Nephron (organoid): ENCODE measurements at regions not wholly inside any gene's neighbourhood (a gene's known extent, or its start where the extent isn't known, plus 50 kb on each side); places are given as distances from the start of the nearest gene placed in this dataset.

Experiments used
- H3K27ac Mint-ChIP-seq, 3 experiments: 2 replicates each; pipeline ENCODE4 v1.8.0; 2020; ENCODE audit warnings: mixed read lengths in 3 of 3, mild to moderate bottlenecking in 2 of 3, moderate library complexity in 1 of 3
- H3K27me3 Mint-ChIP-seq: 2 replicates; pipeline ENCODE4 v1.8.0; 2021; ENCODE audit warnings: low read depth, mild to moderate bottlenecking, moderate library complexity, mixed read lengths
- H3K36me3 Mint-ChIP-seq: 2 replicates; pipeline ENCODE4 v1.8.0; 2020; ENCODE audit warnings: low read depth, mixed read lengths
- H3K4me1 Mint-ChIP-seq: 2 replicates; pipeline ENCODE4 v1.8.0; 2020; ENCODE audit warnings: mixed read lengths
- H3K4me3 Mint-ChIP-seq, 3 experiments: 2 replicates each; pipeline ENCODE4 v1.8.0; 2020; ENCODE audit warnings: mild to moderate bottlenecking in 3 of 3, mixed read lengths in 3 of 3, moderate library complexity in 2 of 3
- H3K9me3 Mint-ChIP-seq: 2 replicates; pipeline ENCODE4 v1.8.0; 2020; ENCODE audit warnings: mixed read lengths
- CTCF ChIP-seq, 3 experiments: fragments of 200-600 bp; sonication (generic); IDR thresholded peaks; one replicate each; pipeline ENCODE4 v1.5.0; 2021; ENCODE audit warnings: antibody characterized with exemption in 3 of 3; ENCODE audit not compliant: unreplicated experiment in 3 of 3

- Mint-ChIP-seq H3K4me3 (no peak overlapping the region), H3K27me3 (no peaks in the 10 kb centered on the region), H3K27ac (no peak overlapping the region), H3K36me3 (no peaks in the 10 kb centered on the region), H3K4me1 (peaks cover 17% of the 10 kb centered on the region), H3K9me3 (peaks cover 15% of the 10 kb centered on the region)
- TF ChIP-seq CTCF (IDR thresholded peaks at IDR 0.05; ENCODE audit: unreplicated experiment in 3 of 3) = no peak
Observed at GRCh38 chr21:41098481-41099042, 69.4 kb upstream of the BACE2 start.

- Mint-ChIP-seq H3K27me3 (no peaks in the 10 kb centered on the region), H3K27ac (no peak overlapping the region), H3K36me3 (no peaks in the 10 kb centered on the region), H3K4me1 (peaks cover 13% of the 10 kb centered on the region), H3K4me3 (no peak overlapping the region), H3K9me3 (peaks cover 15% of the 10 kb centered on the region)
- TF ChIP-seq CTCF (IDR thresholded peaks at IDR 0.05; ENCODE audit: unreplicated experiment in 3 of 3) = no peak
Observed at GRCh38 chr21:41100826-41101550, 67.0 kb upstream of the BACE2 start.

DNA sequence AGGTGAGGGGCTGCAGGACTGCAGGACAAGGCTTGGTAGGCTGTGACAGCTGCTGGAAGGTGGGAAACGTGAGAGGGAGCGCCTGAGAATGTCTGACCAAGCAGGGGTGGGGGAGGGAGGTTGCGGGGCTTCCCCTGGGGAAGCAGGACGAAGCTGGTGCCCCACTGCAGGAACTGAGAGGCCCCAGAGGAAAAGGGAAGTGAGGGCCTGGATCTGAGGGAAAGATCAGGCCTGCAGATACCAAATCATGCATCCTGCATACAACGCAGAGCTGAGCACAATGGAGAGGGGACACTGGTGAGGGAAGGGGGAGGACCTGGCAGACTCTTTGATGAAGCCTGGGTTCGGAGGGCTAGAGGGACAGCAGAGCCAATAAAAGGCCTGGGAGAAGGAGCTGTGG lies 65.7 kb upstream of the BACE2 start:
- H3K9me3 Mint-ChIP-seq = peaks cover 15% of the 10 kb centered on the region
- peak overlapping the region in 2 of 3 experiments; percentile 7 to 13 for H3K27ac Mint-ChIP-seq
- TF ChIP-seq CTCF (IDR thresholded peaks at IDR 0.05; ENCODE audit: unreplicated experiment in 3 of 3) = no peak
- no peak overlapping the region for H3K4me3 Mint-ChIP-seq
- H3K27me3 Mint-ChIP-seq = no peaks in the 10 kb centered on the region
- H3K4me1 Mint-ChIP-seq = peaks cover 11% of the 10 kb centered on the region
- H3K36me3 Mint-ChIP-seq = no peaks in the 10 kb centered on the region

GRCh38 chr21:41107602-41108001 lies 60.4 kb upstream of the BACE2 start:
- Mint-ChIP-seq H3K36me3 (no peaks in the 10 kb centered on the region), H3K9me3 (no peaks in the 10 kb centered on the region), H3K27me3 (peaks cover under 1% of the 10 kb centered on the region), H3K4me3 (no peak overlapping the region), H3K27ac (no peak overlapping the region), H3K4me1 (no peaks in the 10 kb centered on the region)
- TF ChIP-seq CTCF (IDR thresholded peaks at IDR 0.05; ENCODE audit: unreplicated experiment in 3 of 3) = no peak

DNA sequence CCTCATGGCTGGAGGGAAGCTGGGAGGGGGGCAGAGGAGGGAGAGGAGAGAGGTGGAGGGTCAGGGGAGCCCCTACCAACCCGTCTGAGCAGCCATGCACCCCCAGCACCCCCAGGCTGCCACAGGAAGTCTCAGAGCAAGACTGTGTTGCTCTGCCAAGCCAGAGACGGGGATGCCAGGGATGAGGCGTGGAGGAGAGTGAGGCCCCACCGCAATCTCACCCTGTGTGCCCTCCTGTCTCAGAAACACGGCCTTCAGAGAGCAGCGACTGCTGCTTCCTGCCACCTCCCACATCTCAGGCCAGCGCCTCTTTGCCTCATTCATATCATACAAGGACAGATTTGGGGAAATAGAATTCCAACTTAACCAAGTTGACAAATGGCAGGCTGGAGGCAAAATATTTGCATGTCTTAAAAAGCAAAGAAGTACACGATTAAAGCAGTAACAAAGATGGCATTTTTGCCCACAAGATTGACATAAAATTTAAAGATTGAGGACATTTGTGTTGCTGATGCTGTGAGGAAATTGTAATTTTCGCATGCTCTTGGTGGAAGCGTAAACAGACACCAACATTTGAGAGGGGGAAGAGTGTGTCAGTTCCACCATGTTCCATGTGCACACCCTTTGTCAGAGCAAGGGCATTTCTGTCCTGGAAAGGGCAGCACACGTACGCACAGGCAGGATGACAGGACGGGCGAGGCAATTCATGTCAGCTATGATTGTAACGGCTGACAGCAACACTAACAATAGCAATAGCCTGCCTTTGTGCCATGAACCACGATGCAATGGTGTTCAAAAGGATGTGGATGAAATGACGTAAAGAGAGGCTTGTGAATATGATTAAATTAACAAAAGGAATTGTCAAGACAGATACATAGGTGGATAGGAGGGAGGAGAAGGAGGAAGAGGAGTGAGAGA lies 59.0 kb upstream of the BACE2 start:
- Mint-ChIP-seq H3K36me3 (no peaks in the 10 kb centered on the region), H3K4me1 (no peaks in the 10 kb centered on the region), H3K27ac (no peak overlapping the region), H3K9me3 (no peaks in the 10 kb centered on the region), H3K4me3 (no peak overlapping the region), H3K27me3 (peaks cover 8% of the 10 kb centered on the region)
- TF ChIP-seq CTCF (IDR thresholded peaks at IDR 0.05; ENCODE audit: unreplicated experiment in 3 of 3) = no peak
